GM12865 (cell line): ENCODE measurements at regions not wholly inside any gene's neighbourhood (a gene's known extent, or its start where the extent isn't known, plus 50 kb on each side); places are given as distances from the start of the nearest gene placed in this dataset.

Experiments
- DNase-seq: peaks from one replicate; pipeline ENCODE4 v3.0.0; 2010; ENCODE audit warnings: low read depth
- H3K4me3 ChIP-seq: 2 replicates; pipeline ENCODE4 v1.5.1; 2011; ENCODE audit warnings: mild to moderate bottlenecking, low read depth, low read length, control low read depth
- CTCF ChIP-seq: IDR thresholded peaks from 2 replicates; pipeline ENCODE4 v1.5.1; 2011; ENCODE audit warnings: low read length, control low read depth, low read depth, inconsistent platforms; ENCODE audit not compliant: insufficient read depth; ENCODE audit errors: missing control alignments

- DNase-seq, result no peak
- no peak overlapping the region for H3K4me3 ChIP-seq
- no peak for TF ChIP-seq CTCF
Observed at GRCh38 chr2:114389021-114389420, 53.4 kb upstream of the DPP10 start.
